ENCODE measurements at regions not wholly inside any gene's neighbourhood (a gene's known extent, or its start where the extent isn't known, plus 50 kb on each side); places are given as distances from the start of the nearest gene placed in this dataset.

- DNase-seq: no peak
These were observed 190.9 kb upstream of the PITRM1 start for GRCh38 chr10:3363311-3364045.

DNA sequence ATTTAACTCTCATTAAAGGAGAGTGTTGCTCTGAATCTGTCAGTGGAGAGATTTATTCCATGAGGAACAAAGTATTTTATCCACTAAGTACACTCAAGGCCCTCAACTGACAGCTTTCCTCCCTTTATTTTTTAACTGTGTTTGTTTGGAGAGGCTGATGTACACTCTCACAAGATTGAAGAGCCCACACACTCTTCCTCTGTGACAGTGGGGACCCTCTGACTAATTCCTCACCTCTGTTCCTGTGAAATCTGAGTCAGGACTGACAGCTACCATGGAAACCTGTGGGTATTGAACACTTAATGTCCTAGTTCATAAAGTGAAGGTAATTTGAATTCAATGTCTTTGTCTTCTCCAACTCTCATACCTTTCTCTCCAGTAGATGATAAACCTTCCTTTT is 189.8 kb upstream of the PITRM1 start:
- no peak for DNase-seq

DNA sequence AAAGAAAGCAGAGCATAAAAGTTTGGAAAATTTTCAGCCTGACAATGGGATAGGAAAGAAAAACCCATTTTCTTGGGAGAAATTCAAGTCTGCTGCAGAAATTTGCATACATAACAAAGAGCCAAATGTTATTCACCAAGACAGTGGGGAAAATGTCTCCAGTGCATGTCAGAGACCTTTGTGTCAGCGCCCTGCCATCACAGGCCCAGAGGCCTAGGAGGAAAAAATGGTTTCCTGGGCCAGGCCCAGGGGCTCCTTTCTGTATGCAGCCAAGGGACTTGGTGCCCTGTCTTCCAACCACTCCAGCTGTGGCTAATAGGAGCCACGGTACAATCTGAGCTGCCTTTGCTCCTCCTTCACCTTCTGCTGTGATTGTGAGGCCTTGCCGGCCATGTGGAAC is 189.1 kb upstream of the PITRM1 start:
- DNase-seq: no peak

DNA sequence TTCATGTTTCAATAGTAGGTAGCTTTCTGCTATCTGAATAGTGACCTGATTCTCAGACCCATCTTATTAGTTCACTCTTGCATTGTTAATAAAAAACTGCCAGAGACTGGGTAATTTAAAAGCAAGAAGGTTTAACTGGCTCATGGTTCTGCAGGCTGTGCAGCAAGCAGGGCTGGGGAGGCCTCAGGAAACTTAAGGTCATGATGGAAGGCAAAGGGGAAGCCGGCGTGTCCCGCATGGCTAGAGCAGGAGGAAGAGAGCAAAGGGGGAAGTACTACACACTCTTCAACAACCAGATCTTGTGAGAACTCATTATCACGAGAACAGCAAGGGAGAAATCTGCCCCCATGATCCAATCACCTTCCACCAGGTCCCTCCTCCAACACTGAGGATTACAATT is 185.2 kb upstream of the PITRM1 start:
- DNase-seq: no peak

GRCh38 chr10:3355536-3355935 is 183.0 kb upstream of the PITRM1 start:
- DNase-seq: no peak

DNA sequence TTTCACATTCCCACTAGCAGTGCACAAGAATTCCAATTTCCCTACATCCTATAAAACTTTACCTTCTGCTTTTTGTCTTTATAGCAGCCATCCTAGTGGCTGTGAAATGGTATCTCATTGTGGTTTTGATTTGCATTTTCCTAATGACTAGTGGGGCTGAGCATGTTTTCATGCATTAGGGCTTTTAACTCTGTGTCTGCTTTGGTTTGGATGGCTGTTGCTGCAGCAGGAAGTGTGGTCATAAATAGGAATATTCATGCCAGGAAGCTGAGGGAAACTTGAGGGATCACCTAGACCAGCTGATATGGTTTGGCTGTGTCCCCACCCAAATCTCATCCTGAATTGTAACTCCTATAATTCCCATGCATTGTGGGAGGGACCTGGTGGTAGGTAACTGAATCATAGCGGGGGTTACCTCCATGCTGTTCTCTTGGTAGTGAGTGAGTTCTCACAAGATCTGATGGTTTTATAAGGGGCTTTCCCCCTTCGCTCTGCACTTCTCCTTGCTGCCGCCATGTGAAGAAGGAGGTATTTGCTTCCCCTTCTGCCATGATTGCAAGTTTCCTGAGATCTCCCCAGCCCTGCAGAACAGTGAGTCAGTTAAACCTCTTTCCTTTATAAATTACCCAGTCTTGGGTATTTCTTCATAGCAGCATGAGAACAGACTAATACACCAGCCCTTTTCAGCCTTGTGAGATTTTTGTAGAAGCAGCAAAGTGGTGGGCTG is 181.8 kb upstream of the PITRM1 start:
- DNase-seq: no peak

DNA sequence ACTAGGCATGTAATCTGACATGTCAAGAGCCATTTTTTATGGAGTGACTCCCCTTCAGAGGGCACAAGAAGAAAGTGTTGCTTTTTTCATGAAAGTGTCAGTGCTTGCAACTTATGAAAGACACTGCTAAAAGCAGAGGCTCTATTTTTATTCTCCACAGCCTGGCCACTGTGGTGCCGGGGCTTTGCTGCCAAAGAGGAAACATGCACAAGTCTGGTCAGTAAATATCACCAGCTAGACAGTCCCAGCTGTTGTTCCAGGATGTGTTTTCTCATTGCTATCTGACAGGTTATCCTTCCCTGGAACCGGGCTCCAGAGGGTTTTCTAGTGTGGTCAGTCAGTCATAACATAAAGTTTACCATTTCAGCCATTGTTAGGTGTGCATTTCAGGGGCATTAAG is 180.7 kb upstream of the PITRM1 start:
- DNase-seq: no peak

- no peak for DNase-seq
These were observed 178.2 kb upstream of the PITRM1 start for GRCh38 chr10:3350617-3351258.

DNA sequence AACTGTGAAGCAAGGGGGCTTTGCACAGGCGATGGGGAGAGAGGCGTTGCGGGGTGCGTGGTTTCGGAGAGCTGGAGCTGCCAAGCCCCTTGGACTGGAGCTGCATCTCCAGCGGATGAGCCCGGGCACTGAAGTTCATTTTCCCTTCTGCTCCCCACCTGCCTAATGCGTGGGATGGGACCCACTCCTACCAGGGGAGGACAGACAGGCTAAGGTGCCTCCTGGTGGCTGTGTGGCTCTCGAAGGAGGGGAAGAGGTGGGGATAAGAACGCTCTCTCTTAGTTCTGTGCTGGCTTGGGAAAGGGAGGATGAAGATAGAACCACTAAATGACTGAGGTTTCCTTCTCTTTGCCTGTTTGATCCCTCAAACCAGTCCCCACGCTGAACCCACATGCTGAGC is 177.6 kb upstream of the PITRM1 start:
- DNase-seq: no peak

DNA sequence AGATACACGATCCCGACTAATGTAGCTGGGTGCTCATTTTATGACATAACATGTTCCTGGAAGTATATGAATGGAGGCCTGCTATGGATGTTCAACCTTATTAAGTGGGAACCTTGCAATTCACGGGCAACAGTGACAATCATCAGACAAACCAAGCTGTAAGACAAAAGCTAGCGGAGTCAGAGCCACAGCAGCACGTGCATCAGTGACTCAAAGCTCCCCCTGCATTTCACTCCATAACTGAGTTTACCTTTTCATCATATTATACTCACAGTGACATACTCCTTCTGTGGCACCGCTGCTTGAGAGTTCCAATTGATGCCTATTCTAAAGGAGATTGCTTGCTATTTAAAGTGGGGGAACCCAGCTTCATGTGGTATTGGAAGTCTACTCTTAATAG is 176.0 kb upstream of the PITRM1 start:
- no peak for DNase-seq

- DNase-seq: no peak
These were observed 175.0 kb upstream of the PITRM1 start for GRCh38 chr10:3347413-3348182.

DNA sequence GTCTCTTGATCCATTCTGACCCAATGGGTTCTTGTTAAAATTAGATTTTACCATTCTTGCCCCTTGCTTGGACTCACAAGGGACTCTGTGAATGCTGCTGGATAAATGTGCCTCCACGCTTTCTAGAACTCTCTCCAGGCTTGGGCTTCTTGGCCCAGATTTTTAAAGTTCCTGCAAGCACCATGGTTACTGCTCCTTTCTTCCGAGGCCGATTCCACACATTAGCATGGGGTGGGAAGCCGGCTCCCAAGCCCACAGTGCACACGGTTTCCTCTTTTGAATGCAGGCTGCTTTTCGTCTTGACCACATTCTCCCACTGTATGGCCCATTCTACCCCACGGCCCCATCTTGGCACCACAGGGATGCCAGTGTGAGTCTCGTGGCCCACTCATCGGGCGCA is 174.3 kb upstream of the PITRM1 start:
- DNase-seq: no peak

GRCh38 chr10:3342771-3343170 is 170.2 kb upstream of the PITRM1 start:
- no peak for DNase-seq

- no peak for DNase-seq
These were observed 167.6 kb upstream of the PITRM1 start for GRCh38 chr10:3340127-3340730.

DNA sequence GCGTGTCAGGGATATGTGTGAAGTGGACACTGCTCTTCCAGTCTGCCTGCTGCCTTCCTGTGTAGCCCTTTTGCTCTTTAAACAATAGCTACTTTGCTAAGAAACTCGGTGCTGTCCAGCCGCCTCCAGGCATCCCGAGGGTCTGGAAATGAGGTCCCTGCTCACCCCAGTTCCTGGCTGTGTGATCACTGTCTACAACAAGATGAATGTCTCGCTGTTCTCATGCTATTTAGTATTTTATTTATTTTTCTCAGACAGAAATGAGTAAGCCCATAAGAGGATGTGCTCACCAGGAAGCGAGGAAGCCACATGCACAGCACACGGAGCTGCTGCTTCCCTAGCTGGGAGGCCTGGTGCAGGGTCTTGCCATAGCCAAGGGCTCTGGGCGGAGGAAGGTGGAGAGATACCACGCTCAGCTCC is 167.0 kb upstream of the PITRM1 start:
- DNase-seq: no peak

- no peak for DNase-seq
These were observed 166.5 kb upstream of the PITRM1 start for GRCh38 chr10:3339121-3339520.

- DNase-seq: no peak
These were observed 165.2 kb upstream of the PITRM1 start for GRCh38 chr10:3337741-3338140.

DNA sequence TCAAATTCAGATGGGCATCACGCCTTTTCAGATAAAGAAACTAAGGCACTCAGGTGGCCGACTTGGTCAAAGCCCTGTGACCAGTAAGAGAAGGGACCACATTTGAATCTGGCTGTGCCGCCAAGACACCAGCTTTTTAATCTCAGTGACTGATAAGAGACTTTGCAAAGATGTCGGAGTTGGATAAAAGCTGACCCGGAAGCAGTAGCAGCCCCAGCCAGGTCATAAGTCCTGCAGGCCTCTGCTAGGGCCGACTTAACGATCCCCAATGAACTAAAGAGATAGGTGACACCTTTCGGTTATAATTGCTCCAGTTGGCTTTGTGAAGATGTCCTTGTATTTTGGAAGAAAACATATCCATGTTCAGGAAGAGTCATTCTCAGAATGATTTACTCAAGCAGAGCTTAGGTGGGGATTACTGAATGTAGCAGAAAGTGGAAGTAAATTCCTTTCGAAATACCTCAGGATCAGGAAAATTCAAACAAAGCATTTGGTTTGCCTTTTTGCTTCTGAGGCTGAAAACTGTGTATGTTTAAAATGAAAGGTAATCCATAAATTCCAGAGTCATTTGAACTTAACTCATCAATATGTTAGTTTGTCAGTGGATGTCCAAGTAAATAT is 164.2 kb upstream of the PITRM1 start:
- DNase-seq: no peak

GRCh38 chr10:3333426-3333825 is 160.8 kb upstream of the PITRM1 start:
- DNase-seq: no peak

DNA sequence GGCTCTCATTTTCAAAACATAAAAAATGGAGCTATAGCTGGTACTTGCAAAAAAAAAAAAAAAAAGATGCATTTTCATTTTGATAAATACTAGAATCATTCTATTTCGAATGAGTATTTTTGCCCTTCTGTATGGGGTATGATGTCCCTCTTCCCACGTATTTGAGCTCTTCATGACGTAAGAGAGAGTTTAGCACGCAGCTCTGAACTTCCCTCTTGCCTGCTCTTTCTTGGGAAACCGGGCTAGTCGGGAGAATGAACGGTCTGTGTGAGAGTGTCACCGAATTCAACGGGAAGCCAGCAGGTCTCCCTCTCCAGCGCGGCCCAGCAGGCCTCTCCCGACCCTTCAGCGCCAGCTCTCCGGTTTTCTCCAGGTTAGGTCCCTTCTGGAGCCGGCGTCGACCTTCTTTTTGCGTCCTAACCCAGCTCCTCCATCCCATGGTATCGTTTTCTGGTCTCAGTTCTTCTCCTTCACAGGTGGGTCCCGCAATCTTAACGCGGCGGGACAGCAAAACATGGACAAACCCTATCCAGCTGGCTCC is 159.2 kb upstream of the PITRM1 start:
- DNase-seq: no peak

DNA sequence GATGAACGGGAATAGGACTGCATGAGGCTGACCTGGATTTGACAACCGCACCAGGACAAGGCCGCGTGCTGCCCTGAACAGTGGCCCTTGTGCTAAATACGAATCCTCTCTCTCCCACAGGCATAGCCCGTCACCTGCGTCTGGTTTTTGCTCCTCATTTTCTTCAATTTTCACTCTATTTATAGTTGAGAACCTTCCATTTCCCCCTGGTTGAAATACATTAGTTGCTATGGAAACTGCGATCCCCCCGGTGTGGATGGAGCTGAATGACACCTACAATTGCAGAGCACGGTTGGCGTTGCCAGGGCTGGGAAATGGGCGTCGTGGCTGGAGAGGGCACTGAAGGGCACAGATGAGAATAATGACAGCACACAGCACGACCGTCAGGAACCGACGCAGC is 158.6 kb upstream of the PITRM1 start:
- DNase-seq: no peak

DNA sequence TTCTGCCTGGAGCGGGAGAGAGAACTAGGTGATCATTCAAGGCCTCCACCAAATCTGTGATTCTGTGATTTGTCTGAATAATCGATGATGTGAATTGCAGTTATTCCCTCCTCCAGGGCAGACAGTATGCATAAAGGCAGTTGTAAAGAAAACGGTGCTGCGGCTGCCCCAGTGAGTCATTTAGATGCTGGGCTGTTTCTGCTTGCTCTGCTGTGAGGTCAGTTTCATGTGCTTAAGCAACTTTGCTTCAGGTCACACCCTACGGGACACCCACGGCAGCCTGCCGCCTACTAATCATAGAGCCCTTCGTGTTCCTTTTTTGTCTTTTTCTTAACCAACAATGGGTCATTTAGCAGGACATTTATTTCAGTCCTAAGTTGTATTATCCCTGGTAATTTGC is 158.1 kb upstream of the PITRM1 start:
- no peak for DNase-seq

All from CD4-positive, alpha-beta T cell treated with Interleukin-10 for 1 hour (primary cell).